Hematopoietic multipotent progenitor cell treated with erythropoietin and hydrocortisone succinate and interleukin-3 and kit ligand, for 8 days (in vitro differentiated cells): ENCODE measurements at regions not wholly inside any gene's neighbourhood (a gene's known extent, or its start where the extent isn't known, plus 50 kb on each side); places are given as distances from the start of the nearest gene placed in this dataset.
"Not testable (repeated sequence)": the region's sequence is repeated elsewhere in the genome, so short reads cannot be mapped to it uniquely, and the experiment has no call there.

Source experiments
- DNase-seq: peaks from one replicate; pipeline ENCODE4 v3.0.0-alpha.2; 2015

- no peak for DNase-seq
Measured at GRCh38 chr16:17572145-17572544, 101.4 kb upstream of the XYLT1 start.

- DNase-seq = no peak
Measured at GRCh38 chr16:17571499-17572093, 100.8 kb upstream of the XYLT1 start.

- DNase-seq = no peak
Measured at GRCh38 chr16:17568239-17568638, 97.5 kb upstream of the XYLT1 start.

- DNase-seq = no peak
Measured at GRCh38 chr16:17567455-17567854, 96.7 kb upstream of the XYLT1 start.

GRCh38 chr16:17566656-17567450 lies 96.1 kb upstream of the XYLT1 start:
- DNase-seq = no peak

- DNase-seq = no peak
Measured at GRCh38 chr16:17566075-17566474, 95.3 kb upstream of the XYLT1 start.

- no peak for DNase-seq
Measured at GRCh38 chr16:17565605-17566004, 94.8 kb upstream of the XYLT1 start.

- DNase-seq = no peak
Measured at GRCh38 chr16:17564856-17565255, 94.1 kb upstream of the XYLT1 start.

- DNase-seq = no peak
Measured at GRCh38 chr16:17563323-17564091, 92.7 kb upstream of the XYLT1 start.

GRCh38 chr16:17561056-17561455 lies 90.3 kb upstream of the XYLT1 start:
- DNase-seq = no peak

- DNase-seq = no peak
Measured at GRCh38 chr16:17560548-17560947, 89.8 kb upstream of the XYLT1 start.

- DNase-seq = no peak
Measured at GRCh38 chr16:17559394-17559793, 88.6 kb upstream of the XYLT1 start.

GRCh38 chr16:17557949-17558348 lies 87.2 kb upstream of the XYLT1 start:
- no peak for DNase-seq

- DNase-seq = no peak
Measured at GRCh38 chr16:17557480-17557879, 86.7 kb upstream of the XYLT1 start.

- DNase-seq = peak; percentile 21
Measured at GRCh38 chr16:17556276-17557052, 85.7 kb upstream of the XYLT1 start.

GRCh38 chr16:17555176-17555575 lies 84.4 kb upstream of the XYLT1 start:
- DNase-seq = no peak

- no peak for DNase-seq
Measured at GRCh38 chr16:17552351-17552750, 81.6 kb upstream of the XYLT1 start.

GRCh38 chr16:17551682-17552081 lies 80.9 kb upstream of the XYLT1 start:
- not testable (repeated sequence) for DNase-seq

GRCh38 chr16:17548825-17549224 lies 78.1 kb upstream of the XYLT1 start:
- DNase-seq = no peak

- peak; percentile 11 for DNase-seq
Measured at GRCh38 chr16:17544785-17545184, 74.0 kb upstream of the XYLT1 start.

GRCh38 chr16:17544304-17544703 lies 73.5 kb upstream of the XYLT1 start:
- no peak for DNase-seq

- DNase-seq = no peak
Measured at GRCh38 chr16:17543073-17543472, 72.3 kb upstream of the XYLT1 start.

- DNase-seq = no peak
Measured at GRCh38 chr16:17541324-17541723, 70.6 kb upstream of the XYLT1 start.
